Erythroblast (primary cell): ENCODE measurements at regions not wholly inside any gene's neighbourhood (a gene's known extent, or its start where the extent isn't known, plus 50 kb on each side); places are given as distances from the start of the nearest gene placed in this dataset.

ENCODE experiments used
- GATA1 ChIP-seq: IDR thresholded peaks from 2 replicates; pipeline ENCODE4 v1.6.1; 2011; ENCODE audit warnings: low read depth, mild to moderate bottlenecking, control low read depth, low read length, moderate library complexity
- POLR2A ChIP-seq: IDR thresholded peaks from 2 replicates; pipeline ENCODE4 v1.6.1; 2011; ENCODE audit warnings: mild to moderate bottlenecking, low read length

DNA sequence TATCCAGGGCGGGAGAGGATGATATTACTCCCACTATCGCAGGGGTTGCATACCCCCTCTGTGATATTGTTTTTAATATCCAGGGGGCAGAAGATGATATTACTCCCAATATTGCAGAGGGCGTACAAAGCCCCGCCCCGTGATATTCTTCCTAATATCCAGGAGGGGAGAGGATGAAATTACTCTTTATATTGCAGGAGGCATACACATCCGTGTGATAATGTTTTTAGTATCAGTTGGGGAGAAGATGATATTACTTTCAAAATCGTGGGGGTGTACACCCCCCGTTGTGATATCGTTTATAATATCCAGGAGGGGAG is 52.9 kb upstream of the OXA1L start:
- TF ChIP-seq POLR2A (no peak), GATA1 (no peak)
